ENCODE measurements at regions not wholly inside any gene's neighbourhood (a gene's known extent, or its start where the extent isn't known, plus 50 kb on each side); places are given as distances from the start of the nearest gene placed in this dataset.

GRCh38 chr7:115707258-115708012 lies 323.1 kb downstream of the TFEC start:
- DNase-seq (ENCODE audit: low spot score): peak; percentile 36

- no peak for DNase-seq (ENCODE audit: low spot score)
These were observed 325.7 kb downstream of the TFEC start for GRCh38 chr7:115704884-115705283.

- no peak for DNase-seq (ENCODE audit: low spot score)
These were observed 329.4 kb downstream of the TFEC start for GRCh38 chr7:115701141-115701540.

- DNase-seq (ENCODE audit: low spot score): no peak
These were observed 336.1 kb downstream of the TFEC start for GRCh38 chr7:115694424-115694823.

GRCh38 chr7:115693779-115694178 lies 336.8 kb downstream of the TFEC start:
- no peak for DNase-seq (ENCODE audit: low spot score)

GRCh38 chr7:115689941-115690340 lies 340.6 kb downstream of the TFEC start:
- DNase-seq (ENCODE audit: low spot score): no peak

GRCh38 chr7:115683093-115683492 lies 347.5 kb downstream of the TFEC start:
- no peak for DNase-seq (ENCODE audit: low spot score)

GRCh38 chr7:115682507-115682906 lies 348.1 kb downstream of the TFEC start:
- no peak for DNase-seq (ENCODE audit: low spot score)

- no peak for DNase-seq (ENCODE audit: low spot score)
These were observed 349.6 kb downstream of the TFEC start for GRCh38 chr7:115680921-115681320.

GRCh38 chr7:115679976-115680375 lies 350.6 kb downstream of the TFEC start:
- DNase-seq (ENCODE audit: low spot score): peak; percentile 45

- no peak for DNase-seq (ENCODE audit: low spot score)
These were observed 351.1 kb downstream of the TFEC start for GRCh38 chr7:115679423-115679822.

- no peak for DNase-seq (ENCODE audit: low spot score)
These were observed 352.2 kb downstream of the TFEC start for GRCh38 chr7:115678086-115678982.

GRCh38 chr7:115676707-115677106 lies 353.9 kb downstream of the TFEC start:
- DNase-seq (ENCODE audit: low spot score): no peak

- DNase-seq (ENCODE audit: low spot score): peak; percentile 45
These were observed 354.5 kb downstream of the TFEC start for GRCh38 chr7:115676080-115676479.

GRCh38 chr7:115674467-115675024 lies 356.0 kb downstream of the TFEC start:
- DNase-seq (ENCODE audit: low spot score): no peak

- DNase-seq (ENCODE audit: low spot score): no peak
These were observed 358.5 kb downstream of the TFEC start for GRCh38 chr7:115672024-115672423.

- no peak for DNase-seq (ENCODE audit: low spot score)
These were observed 367.9 kb downstream of the TFEC start for GRCh38 chr7:115662676-115663075.

- DNase-seq (ENCODE audit: low spot score): no peak
These were observed 368.4 kb downstream of the TFEC start for GRCh38 chr7:115662120-115662519.

GRCh38 chr7:115658223-115658622 lies 372.3 kb downstream of the TFEC start:
- DNase-seq (ENCODE audit: low spot score): no peak

- no peak for DNase-seq (ENCODE audit: low spot score)
These were observed 376.0 kb downstream of the TFEC start for GRCh38 chr7:115654384-115655214.

GRCh38 chr7:115649429-115649828 lies 381.1 kb downstream of the TFEC start:
- no peak for DNase-seq (ENCODE audit: low spot score)

GRCh38 chr7:115647712-115648111 lies 382.9 kb downstream of the TFEC start:
- no peak for DNase-seq (ENCODE audit: low spot score)
